GM19025 (cell line): ENCODE measurements at regions not wholly inside any gene's neighbourhood (a gene's known extent, or its start where the extent isn't known, plus 50 kb on each side); places are given as distances from the start of the nearest gene placed in this dataset.
A peak's percentile ranks its signal among the peaks of the same experiment; 100 is the strongest.

ENCODE experiments used
- ATAC-seq: cut with Tn5 transposase; IDR thresholded peaks from one replicate; pipeline ENCODE4 v1.9.1; 2021; ENCODE audit warnings: mild to moderate bottlenecking, low read depth, moderate library complexity; ENCODE audit not compliant: unreplicated experiment

DNA sequence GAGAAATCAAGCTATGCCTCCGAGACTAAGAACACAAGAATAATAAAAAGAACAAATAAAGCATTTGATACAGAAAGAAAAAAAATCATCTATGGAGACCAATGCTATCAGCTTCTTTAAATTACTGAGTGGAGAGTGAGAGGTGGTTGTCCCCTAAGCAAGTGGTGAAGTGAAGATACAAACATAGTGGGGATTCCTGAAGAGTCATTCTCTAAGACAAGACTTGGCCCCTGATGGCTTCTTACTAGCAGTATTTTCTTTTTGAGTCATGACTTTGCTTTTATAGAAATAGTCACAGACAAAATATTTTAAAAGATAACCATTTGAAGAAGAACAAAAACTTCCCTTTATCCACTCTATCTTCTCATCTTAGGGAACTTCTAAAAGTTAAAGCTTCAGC is 261.4 kb upstream of the PRDM1 start:
- ATAC-seq, result peak; percentile 79

DNA sequence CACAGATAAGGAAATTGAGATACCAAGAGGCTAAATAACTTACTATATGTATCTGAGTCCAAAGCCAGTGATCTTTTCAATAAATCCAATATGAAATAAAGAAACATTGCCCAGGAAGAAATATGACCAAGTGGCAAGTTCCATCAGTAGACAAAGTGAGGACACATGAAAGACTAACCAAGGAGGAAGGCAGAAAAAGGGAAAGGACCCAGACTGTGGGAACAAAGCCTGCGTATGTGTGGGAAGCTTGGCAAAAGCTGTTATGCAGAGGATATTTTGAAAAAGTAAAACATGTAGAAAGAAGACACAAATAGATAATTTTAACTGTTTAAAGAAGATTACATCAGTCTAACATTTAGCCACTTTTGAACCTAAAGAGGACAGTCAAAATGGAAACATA is 264.4 kb upstream of the PRDM1 start:
- no peak for ATAC-seq

DNA sequence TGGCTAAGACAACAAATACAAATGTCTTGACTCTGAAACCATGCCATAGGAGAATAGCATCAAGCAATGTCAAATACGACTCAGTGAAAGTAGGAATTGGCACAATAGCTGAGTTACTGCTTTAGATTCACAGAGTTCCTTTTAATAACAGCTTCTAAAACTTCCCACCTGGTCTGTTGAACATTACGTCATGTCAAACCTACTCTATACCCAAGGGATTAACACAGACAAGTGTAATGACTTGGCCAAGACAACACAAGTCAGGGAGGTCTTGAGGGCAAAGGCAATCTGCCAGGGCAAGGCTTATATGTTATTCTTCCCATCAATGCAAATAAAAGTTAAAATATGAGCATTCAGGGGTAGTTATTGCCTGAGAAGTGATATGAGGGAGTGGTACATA is 265.1 kb upstream of the PRDM1 start:
- no peak for ATAC-seq

DNA sequence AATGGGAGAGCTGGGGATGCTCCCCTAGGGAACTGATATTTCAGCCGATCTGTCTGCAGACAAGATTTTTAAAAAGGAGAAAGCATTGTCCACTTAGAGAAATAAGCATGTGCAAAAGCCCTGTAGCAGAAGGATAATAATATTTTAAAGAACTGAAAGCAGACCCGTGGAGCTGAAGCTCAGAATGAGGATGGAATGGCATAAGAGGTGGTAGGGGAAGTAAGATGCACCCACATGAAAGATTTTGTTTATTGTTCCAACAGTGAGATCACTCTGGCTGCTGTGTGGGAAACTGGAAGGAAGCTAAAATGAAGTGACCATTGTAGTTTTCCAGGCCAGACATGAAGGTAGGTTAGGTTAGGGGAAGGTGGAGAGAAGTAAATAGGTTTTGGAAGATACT is 266.4 kb upstream of the PRDM1 start:
- no peak for ATAC-seq

DNA sequence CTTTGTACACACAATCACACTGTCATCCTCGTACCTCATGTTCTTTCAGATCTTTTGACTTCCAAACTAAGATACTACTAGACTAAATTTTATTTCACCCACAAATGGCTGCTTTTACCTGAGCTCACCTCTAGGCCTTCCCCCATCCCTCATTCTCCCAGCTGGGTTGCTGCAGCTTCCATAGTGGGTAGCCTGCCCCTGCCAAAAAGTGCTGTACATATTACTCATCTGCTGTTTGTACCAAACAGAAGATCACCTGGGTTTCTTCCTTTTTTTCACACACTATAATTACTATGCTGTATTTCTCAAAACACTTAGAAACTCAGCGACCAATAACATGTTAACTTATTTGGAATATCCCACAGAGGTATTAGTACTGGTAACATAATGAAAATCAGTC is 267.6 kb upstream of the PRDM1 start:
- no peak for ATAC-seq

DNA sequence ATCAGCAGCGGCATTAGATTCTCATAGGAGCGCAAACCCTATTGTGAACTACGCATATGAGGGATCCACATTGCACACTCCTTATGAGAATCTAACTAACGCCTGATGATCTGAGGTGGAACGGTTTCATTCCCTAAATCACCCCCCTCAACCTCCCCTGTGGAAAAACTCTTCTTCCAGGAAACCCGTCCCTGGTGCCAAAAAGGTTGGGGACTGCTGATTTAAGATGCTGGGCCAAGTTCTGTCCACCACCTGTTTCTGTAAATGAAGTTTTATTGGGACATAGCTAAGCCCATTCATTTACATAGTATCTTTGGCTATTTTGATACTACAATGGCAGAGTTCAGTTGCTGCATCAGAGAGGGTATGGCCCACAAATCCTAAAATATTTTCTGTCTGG is 268.2 kb upstream of the PRDM1 start:
- no peak for ATAC-seq

DNA sequence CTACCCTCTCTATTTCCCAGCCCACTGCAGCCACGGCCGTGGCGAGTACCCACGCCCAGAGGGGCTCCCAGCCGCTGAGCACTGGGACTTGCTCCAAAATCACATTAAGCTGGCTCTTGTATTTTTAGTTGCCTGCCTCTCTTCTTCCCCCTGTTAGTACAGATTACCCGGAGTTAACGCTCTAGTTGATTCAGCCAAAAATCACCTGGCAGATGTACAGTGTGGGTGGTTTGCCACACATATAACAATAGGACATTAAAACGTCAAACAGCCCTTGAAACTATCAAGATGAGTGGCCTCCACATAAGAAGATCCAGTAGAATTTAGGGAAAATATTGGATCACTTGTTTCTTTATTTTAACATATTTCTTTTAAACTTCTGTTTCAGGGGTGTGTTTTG is 268.8 kb upstream of the PRDM1 start:
- no peak for ATAC-seq

DNA sequence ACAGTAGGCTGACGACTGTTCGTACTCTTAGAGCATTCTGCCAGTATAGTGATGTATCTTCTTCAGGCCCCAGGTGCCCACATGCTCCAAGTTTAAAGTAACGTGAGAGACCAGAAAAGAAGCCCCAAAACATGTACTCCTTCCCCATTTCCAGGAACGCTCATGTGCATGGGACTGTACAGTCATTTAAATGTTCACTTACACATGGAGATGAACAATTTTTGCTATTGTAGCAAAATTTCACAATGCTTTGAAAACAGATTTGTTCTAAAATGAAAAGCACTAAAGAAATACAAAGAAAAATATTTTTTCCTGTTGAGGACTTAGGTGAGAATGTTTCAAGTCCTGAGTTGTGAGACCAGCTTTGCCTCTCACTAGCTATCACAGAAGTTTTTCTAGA is 269.3 kb upstream of the PRDM1 start:
- no peak for ATAC-seq

DNA sequence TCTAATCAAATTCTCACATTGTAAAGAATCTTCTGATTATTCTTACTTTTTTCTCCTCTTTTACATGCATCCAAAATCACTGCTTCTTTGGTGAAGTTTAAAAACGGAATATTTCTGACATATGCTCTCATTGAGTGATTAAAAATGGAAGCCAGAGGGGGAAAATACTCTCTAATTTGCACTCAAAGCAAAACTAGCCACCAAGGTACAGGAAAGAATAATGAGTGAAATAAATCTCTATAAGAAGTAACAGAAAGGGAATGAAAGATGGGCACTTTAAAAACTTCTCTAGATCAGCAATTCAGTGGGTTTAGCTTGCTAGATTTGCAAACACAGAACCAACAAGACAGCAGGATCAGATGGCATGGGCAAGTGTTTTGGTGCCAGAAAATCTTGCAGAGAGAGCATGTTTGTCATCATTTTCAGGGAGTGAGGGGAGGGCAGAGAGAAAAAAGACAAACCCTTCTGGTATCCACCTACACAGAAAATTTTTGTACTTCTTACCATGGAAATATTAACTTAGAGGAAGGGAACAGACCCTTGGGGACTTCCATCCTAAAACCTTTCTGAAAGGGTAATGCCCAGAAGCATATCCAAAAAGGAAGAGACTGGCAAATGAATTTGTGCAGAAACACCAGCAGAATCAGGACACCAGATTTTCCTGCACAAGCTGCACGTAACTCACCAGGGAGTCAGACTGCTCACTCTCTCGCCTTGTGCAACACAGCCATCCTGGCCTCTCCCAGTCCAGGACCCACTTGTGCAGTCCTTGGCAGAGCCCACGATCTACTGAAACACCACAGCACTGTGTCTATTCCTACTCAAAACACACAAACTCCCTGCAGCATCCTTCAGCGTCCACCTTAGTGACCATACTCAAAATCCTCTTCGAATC is 270.2 kb upstream of the PRDM1 start:
- no peak for ATAC-seq

DNA sequence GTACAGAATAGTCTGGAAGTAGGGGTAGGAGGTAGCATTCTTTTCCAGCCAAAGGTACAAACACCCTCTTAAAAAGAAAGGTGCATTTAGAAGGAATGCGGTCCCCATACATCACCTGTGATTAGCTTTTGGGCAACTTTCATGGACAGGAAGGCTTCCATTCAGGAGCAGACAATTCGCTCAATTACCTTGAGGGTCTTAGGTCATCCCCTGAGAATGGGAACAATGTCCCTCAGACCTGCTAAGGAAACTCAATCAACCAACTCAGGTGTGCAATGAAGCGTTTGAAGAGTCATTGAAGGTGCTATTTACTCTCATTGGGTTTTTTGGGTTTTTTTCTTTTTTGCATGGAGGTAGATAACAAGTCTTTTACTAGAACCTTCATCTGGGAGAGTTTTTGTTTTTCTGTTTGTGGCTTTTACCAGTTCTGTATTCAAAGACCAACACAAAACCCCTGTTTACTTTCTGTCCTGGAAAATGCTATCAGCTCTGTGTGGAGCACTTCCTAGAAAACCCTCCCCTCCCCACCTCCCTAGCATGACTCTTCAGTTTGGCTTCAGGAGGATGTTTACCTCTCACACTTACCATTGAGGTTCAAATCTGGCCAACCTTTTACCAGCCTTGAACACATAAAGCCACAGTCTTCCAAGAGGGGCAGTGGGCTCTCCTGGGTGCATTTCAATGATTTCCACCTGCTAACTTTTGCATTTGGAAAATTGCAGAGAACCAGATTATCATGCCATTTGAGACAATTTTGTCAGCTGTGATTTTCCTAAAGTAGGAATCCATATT is 271.2 kb upstream of the PRDM1 start:
- ATAC-seq, result no peak

DNA sequence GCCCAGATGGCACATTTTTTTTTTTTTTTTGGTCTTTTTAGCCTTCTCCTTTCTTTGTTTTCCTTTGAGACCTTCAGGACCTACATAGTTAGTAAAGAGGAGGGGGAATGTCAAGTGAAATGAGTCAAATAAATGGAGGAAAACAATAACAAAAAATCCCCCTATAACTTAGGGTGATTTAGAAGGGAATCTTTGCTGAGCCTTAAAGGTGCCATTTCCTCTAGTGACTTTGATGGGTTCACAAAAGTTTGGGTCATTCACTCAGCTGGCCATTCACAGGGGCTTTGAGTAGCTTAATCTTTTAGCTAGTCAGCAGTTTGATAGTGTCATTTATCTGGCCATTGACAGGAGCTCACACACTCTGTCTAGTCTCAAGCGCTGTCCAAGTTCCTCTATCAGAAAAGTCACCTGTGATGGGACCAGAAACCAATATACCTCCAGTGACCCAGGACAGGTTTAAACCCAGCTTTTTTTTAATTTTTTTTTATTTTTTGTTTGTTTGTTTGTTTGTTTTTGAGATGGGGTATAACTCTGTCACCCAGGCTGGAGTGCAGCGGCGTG is 275.1 kb upstream of the PRDM1 start:
- ATAC-seq, result no peak

DNA sequence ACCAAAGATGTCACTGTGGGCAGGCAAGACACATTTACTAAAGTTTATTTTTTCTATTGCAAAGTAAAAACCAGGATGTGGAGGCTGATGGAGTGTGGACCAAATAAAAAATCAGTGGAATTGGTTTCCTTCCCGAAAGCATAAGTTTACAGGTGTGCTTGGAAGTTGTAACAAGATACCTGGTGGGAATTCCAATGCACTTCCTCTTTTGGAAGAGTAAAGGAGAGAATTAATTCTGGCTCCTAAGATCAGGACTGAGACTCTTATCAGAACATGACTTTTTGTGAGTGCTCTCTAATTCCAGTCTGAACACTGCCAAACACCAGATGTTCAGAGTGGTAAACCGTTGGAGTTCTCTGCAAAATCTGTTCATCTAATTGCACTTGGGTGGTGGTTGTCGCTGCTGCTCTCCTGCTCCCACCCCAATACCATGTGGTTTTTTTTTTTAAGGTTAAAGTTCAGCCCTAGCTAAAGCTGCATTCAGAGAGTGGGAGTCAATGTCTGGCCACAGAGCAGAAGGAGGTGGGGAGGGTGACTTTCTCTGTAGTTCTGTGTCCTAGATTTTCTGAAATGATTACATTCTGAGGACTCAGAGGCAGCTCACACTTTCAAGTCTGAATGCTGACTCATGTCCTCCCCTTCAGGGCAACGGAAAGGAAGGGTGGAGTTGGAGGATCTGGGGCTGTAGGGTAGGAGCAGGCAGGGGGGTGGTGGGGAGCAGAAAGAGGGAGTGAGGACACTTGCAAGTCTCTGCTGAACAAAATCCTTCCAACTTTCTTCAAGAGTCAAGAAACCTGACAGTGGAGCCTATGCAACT is 275.8 kb upstream of the PRDM1 start:
- no peak for ATAC-seq

DNA sequence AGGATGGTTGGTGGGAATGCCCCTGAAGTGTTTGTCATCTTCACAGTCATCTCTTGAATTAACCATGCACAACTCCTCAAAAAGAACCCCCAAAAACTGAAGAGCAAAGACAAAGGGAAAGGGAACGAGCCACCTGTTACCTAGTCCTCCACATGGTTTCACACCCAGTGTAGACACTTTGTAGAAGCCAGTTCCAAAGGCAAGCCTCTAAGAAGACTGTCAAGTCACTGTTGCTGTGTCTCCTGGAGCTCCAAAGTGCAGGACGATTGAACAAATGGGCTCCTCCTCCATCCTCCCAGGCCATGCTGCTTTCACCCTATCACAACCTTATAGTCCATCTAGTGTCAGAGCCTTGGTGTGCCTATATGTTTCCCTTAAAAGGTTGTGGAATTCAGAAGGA is 277.6 kb upstream of the PRDM1 start:
- no peak for ATAC-seq

DNA sequence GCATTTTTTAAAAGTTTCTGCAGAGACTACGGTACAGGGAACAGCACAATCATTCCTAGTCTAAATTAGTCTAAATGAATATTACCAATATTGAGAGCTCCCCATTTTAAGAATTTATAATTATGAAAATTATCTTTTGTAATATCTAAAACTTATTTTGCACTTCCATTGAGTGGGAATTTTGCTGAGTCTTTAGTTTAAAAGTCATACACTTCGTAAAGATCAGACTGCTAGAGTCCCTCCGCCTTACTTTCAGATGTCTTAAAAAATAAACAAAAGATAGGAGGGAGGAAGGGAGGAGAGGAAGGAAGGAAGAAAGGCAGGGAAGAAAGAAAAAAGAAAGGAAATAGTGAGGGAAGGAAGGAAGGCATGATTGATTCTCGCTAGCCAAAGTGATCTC is 278.2 kb upstream of the PRDM1 start:
- ATAC-seq, result no peak

DNA sequence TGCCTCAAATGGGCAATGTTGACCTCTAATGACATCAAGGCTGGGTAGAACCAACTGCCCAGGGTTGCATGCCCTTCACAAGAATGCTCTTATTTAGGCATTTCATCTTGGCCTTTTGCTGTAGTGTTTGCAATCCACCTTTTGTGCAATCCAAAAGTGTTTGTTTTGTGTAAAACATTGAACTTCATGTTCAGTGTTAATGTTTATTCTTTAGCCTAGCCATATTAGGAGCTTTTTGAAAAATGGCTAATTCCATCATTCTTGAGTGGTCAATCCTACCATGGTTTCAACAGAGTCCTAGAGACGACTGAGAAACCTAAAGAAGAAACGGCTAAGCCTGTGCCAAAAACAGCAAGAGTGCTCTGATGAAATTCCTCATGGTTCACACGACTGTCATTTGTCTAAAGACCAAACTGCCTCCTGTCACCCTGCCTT is 279.6 kb upstream of the PRDM1 start:
- no peak for ATAC-seq

DNA sequence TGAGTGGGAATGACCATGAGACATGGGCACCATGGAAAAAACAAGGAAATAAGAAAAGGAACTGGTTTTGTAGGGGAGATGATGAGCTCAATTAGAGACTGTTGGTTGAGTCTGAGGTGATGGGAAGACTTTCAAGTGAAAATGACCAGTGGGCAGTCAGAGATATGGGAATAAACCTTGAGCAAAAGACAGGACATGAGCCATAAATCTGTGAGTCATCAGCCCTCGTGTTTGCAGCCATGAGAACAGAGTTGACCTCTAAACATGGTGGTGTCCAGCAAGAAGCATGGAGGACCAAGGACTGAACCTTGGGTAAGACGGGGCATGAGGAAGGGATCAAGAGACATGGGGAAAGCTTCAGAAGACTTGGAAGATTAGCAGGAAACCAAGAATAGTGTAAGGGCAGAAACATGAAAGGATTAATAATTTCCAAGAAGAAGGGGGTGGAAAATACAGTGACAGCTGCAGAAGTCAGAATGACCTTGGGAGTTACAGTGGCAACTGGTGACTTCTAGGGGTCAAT is 280.6 kb upstream of the PRDM1 start:
- no peak for ATAC-seq

DNA sequence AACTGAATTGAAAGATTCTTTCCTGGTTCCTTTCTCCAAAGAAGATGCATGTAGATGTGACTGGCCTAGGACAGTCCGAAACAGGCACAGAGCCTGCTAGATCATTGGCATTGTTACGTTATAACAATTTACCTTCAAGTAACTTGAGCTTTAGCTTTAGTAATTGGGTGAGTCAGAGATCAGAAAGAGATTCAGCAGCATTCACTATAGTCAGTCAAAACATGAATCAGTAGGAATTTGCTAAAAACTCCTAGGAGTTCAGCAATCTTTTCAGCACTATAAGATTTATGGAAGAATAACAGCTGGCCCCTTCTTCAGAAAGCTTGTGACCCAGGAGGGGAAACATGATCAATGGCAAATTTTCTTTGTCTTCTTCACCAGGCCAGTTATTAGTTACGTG is 281.7 kb upstream of the PRDM1 start:
- ATAC-seq, result no peak

DNA sequence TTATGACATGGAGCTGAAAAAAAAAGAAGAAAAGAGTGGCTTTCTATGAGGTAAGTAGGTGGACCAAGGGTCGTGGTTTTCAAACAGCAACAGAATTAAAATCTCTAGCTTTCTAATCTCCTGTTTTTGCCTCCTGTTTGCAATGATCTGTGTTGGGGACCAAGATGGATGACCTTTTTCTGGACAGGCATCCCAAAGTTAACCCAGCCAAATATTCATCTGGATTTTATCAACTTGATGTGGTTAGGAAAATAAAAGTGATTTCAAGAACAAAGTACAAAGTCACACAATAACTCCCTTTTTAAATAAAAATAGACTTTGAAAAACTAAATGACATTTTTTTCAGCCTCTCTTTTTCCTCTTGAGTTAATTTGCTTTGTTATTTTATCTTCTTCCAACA is 282.1 kb upstream of the PRDM1 start:
- ATAC-seq, result no peak

DNA sequence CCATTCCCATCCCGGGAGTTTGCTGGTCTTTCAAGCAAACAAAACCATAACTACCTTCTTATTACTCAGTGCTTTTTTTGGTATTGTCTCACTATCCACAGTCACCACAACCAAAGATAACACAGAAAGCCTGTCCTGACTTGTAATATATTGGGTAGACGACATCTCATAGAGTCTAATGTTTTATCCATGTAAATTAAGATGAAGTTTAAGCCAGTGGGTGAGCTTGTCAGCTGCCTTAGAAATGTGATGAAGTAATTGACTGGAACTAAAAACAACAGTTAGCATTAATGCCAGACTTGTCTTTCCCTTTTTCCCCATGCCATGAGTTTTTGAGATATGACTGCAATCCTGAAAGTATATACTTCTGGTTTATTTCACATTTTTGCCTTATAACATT is 282.7 kb upstream of the PRDM1 start:
- no peak for ATAC-seq

DNA sequence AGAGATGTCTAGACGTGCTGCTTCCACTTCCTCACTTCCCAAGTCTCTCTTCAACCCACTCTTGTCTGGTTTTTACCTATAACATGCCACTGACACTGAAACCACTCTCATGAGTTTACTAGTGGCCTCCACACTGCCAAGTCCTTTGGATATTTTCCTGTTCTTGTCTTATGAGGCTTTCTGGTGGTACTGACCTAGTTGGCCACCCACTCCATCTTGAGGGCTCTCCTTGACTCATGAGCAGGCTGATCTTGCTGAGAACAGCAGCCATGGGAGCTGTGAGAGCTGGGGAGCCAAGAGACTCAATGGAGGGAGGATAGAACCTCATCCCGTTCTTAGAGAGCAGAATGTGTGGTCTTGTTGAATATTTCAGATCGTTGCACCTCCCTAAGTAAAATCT is 283.4 kb upstream of the PRDM1 start:
- no peak for ATAC-seq
